Hepatocyte (in vitro differentiated cells): ENCODE measurements at regions not wholly inside any gene's neighbourhood (a gene's known extent, or its start where the extent isn't known, plus 50 kb on each side); places are given as distances from the start of the nearest gene placed in this dataset.

ENCODE experiments used
- EZH2 ChIP-seq: fragments of 200-600 bp; sonication (generic); IDR thresholded peaks from 2 replicates; pipeline ENCODE4 v1.6.1; 2016; ENCODE audit warnings: antibody characterized with exemption, mild to moderate bottlenecking, borderline replicate concordance
- EZH2phosphoT487 ChIP-seq: fragments of 200-600 bp; sonication (generic); IDR thresholded peaks from one replicate; pipeline ENCODE4 v1.6.1; 2018; ENCODE audit warnings: antibody characterized with exemption, mild to moderate bottlenecking, low read depth, moderate library complexity; ENCODE audit not compliant: unreplicated experiment, severe bottlenecking
- TF ChIP-seq, protein P1 (sequence below): fragments of 200-600 bp; sonication (generic); IDR thresholded peaks from 2 replicates; pipeline ENCODE4 v1.5.1; 2016; ENCODE audit warnings: antibody characterized with exemption, mild to moderate bottlenecking; ENCODE audit not compliant: poor library complexity

DNA sequence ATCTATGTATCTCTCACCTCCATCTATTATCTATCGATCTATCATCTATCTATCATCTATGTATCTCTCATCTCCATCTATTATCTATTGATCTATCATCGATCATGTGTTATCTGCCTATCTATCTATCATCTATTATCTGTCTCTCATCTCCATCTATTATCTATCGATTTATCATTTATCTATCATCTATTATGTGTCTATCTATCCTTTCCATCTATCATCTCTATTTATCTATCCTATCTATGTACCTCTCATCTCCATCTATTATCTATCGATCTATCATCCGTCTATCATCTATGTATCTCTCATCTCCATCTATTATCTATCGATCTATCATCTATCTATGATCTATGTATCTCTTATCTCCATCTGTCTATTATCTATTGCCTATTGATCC lies 188.1 kb downstream of the ASMT start:
- TF ChIP-seq, protein P1, sequence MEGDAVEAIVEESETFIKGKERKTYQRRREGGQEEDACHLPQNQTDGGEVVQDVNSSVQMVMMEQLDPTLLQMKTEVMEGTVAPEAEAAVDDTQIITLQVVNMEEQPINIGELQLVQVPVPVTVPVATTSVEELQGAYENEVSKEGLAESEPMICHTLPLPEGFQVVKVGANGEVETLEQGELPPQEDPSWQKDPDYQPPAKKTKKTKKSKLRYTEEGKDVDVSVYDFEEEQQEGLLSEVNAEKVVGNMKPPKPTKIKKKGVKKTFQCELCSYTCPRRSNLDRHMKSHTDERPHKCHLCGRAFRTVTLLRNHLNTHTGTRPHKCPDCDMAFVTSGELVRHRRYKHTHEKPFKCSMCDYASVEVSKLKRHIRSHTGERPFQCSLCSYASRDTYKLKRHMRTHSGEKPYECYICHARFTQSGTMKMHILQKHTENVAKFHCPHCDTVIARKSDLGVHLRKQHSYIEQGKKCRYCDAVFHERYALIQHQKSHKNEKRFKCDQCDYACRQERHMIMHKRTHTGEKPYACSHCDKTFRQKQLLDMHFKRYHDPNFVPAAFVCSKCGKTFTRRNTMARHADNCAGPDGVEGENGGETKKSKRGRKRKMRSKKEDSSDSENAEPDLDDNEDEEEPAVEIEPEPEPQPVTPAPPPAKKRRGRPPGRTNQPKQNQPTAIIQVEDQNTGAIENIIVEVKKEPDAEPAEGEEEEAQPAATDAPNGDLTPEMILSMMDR: no peak
- TF ChIP-seq EZH2: no peak
- no peak for TF ChIP-seq EZH2phosphoT487
